NB4 (cell line): ENCODE measurements at regions not wholly inside any gene's neighbourhood (a gene's known extent, or its start where the extent isn't known, plus 50 kb on each side); places are given as distances from the start of the nearest gene placed in this dataset.

ENCODE experiments used
- CTCF ChIP-seq: IDR thresholded peaks from one replicate; pipeline ENCODE4 v1.5.1; 2012; ENCODE audit warnings: low read depth, low read length
- MYC ChIP-seq: IDR thresholded peaks from 2 replicates; pipeline ENCODE4 v1.6.1; 2011; ENCODE audit warnings: low read depth, low read length
- POLR2A ChIP-seq: IDR thresholded peaks from 2 replicates; pipeline ENCODE4 v1.6.1; 2011; ENCODE audit warnings: mild to moderate bottlenecking; ENCODE audit not compliant: insufficient read length; ENCODE audit errors: extremely low read depth

- TF ChIP-seq CTCF, result no peak
- no peak for TF ChIP-seq POLR2A
- TF ChIP-seq MYC, result no peak
Measured at GRCh38 chr7:12833829-12834228, 146.4 kb downstream of the ARL4A start.
